GM21367 (cell line): ENCODE measurements at regions not wholly inside any gene's neighbourhood (a gene's known extent, or its start where the extent isn't known, plus 50 kb on each side); places are given as distances from the start of the nearest gene placed in this dataset.
A peak's percentile ranks its signal among the peaks of the same experiment; 100 is the strongest.

ENCODE experiments used
- ATAC-seq: cut with Tn5 transposase; IDR thresholded peaks from one replicate; pipeline ENCODE4 v1.9.1; 2021; ENCODE audit not compliant: unreplicated experiment

DNA sequence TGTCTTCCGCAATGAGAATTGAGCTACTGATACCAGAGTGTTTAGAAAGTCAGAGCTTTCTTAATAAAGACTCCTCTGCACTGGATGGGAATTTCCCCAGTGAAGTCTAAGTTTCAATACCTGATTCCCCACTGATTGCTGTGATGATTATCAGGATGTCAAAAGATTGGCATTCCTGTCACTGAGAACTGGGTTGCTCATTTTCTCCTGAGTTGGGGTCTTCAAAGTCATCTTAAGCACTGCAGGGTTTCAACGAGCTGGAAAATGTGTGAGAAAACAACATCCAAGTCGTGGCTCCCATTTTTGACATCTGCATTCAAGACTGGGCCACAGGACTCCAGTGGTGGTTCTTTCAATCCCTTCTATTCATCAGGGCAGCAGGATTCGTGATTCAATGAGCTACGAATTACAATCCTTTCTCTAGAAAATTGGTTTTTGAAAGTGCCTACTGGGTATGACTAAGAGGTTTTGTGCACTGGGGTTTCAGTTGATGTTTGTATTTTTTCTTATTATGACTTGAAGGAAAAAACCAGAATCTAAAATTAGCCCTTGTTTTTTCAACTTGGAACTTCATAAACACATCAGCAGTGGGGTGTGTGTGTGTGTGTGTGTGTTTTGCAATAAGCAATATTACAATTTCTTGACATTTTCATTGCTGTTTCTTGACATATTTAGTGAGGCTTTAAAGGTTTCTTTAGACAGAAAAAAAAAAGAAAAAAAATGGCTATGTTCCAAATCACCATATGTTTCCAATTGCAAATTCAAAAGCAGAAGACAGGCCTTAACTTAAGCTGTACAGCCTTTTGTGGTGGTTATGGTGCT, 233.0 kb downstream of the FAM76B start:
- peak; percentile 70 for ATAC-seq

DNA sequence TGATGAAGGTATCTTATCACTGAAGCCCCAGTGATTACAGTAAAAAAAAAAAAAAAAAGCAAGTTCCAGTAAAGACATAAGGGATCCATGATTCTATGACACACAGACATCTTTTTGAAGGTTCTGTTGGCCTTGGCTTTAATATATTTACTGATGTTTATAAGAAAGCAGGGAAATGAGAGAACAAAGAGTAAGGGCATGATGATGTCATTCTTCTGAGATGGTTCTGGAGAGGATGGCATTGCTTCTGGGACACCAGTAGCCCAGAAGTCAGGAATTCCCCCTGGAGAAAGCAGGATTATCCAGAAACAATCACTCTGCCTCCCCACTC, 233.6 kb downstream of the FAM76B start:
- no peak for ATAC-seq

GRCh38 chr11:95554911-95555310, 234.7 kb downstream of the FAM76B start:
- no peak for ATAC-seq

DNA sequence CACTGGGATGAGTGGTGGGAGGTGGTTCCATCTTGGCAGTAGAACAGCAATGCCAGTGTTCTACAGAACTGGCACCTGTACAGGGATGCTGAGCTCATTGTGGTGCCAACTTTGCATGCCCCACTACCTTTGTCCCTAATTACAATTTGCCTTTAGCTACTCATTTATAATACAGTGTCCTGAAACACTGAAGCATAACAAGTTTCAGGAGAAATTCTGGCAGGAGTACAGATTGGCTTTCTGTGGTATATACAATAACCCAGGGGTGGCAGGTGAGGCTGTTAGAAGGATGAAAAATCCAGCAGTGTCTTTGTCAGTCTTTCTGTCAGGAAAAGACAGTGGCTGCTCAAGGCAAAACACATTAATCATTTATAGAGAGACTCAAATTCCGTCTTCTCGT, 240.3 kb downstream of the FAM76B start:
- no peak for ATAC-seq

- ATAC-seq: no peak
Measured at GRCh38 chr11:95548416-95548815, 241.2 kb downstream of the FAM76B start.

DNA sequence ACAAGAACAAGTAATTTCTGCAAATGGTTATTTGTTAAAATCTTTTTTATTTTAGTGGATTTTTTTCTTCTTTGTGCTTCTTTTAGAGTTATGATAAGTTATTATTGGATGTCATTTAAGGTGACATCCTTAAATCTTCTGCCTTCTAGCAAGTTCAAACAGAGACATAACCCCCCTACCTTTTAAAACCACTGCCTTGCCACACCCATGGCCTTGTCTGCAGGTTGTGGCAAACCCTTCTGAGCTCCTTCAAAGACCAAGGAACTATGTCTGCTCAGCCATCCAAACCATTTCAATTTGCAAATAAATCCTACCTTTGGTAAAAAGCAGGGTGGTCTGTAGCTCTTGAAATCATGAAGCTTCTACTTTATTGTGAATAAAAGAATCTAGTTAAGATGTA, 241.6 kb downstream of the FAM76B start:
- no peak for ATAC-seq

DNA sequence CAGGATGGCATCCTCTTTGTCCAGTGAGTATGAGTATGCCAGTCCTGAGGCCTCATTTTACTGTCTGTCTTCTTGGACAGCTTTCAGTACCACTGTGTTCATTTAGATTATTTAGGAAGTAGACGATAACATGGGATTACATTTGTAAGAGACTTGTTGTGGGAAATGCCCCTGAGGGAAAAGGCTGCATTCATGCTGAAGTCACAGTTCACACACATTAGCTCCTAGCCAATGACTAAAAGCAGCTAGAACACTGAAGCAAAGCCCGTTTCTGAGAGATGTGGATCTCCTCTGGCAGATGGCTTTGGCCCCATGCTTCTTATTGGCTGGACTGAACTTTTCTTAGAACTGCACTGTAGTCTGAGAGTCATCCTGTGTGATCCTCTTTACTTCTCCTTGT, 242.4 kb downstream of the FAM76B start:
- no peak for ATAC-seq

DNA sequence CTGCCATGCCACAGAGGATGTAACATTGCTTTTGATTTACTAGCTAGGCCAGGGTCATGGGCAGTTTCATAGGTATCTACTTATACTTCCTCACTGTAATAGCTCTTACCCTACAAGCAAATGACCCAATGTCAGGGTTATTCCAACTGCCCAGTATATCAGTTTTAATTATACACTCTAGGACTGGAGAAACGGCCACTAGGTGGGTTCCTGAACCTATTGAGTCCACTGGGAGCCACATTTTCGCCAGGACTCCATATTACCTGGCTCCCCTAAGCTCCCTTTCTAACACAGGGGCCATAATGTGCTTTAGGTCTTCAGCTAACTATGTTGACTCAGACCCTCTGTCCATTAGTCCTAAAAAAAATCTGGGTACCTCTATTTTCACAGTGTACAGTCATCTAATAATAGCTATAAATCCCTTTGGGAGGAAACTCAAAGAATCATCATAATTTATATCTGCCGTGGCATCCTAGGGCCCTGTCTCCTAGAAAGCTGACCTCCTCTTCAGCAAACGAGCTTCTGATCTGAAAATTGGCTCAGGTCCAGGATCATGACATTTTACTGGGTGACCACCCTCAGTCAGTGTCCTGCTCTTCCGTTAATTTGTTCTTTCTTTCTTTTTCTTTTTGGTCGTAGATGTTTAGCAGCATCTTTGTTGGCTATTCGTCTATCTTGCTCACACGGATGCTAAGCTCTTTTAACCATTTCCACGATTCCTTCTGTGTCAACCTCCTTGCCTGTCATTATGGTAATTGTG, 244.3 kb downstream of the FAM76B start:
- ATAC-seq: no peak

- ATAC-seq: no peak
Measured at GRCh38 chr11:95544095-95544856, 245.3 kb downstream of the FAM76B start.

DNA sequence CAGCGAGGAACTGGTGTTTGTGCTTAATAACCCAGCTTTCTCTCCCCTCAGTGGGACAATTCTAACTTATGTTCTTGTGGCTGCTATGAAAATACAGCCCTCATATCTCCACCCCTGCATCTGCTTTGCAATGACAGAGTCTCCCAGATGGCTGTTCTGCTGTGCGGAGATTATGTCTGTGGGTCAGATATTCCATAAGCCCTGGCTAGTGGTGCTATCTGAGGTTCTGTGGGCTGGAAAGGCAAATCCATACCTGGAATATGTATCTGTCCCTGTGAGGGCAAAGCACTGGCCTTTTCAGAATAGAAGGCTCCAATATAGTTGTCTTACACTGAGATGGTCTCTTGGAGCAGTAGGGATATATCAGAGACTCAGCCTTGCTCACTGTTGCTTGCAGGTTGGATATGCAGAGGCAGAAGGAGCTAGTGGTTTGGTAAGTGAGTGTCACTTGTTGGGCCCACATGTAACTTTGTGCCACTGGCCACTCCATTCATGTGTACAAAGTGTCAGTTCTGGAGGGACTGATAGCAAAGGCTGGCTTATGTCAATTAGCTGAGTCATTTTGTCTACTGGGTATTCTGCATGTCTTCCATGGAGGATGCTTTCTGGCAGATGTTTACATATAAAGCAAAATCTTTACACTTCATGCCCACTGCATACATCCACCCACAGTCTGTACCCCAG, 246.6 kb downstream of the FAM76B start:
- no peak for ATAC-seq

DNA sequence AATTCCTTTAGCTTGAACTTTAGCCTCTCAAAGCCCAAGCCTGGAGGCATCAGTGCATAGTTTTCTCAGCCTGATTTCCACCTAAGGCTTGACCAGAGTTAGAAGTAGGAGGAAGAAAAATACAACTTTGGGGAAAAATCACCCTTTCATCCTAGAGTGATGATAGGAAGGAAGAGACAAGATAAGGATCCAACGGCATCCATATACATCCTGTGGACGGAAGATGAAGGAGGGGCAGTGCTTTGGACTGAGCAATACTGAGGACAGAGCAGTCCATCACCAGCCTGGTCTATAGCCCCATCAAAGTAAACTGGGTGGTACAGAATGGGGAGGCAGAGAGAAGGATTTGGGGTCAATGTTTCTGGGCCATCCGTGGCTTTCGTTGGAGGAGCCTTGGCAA, 247.9 kb downstream of the FAM76B start:
- ATAC-seq: no peak

DNA sequence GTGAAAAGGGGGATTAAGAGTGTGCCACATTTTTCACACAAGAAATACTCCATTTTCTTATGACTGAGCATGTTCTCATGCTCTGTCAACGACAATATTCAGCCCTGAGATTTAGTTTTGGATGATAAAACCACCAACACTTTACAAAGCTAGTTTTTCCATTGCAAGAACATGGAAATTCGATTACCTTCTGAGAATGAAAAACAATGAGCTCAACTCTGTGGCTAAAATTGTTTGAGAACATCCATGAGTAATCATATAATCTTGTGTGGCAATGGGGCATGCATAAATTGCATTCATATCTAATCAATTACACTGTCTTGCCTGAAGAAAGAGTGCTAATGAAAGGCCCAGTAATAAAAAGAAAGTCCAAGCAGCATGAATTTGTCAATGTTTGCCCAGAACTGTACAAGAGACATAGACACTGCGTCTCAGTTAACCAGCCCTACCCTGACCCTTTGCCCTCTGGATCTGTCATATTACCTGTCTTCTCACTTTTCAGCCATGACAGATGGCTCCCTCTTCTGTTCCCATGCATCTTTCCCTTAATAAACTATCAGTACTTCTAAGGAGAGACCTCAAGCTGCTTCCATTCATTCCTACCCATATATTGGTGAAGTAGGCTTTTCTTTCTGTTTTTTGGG, 253.4 kb downstream of the FAM76B start:
- ATAC-seq: no peak

GRCh38 chr11:95534809-95535208, 254.8 kb downstream of the FAM76B start:
- ATAC-seq: no peak

- ATAC-seq: no peak
Measured at GRCh38 chr11:95534226-95534625, 255.4 kb downstream of the FAM76B start.

- ATAC-seq: no peak
Measured at GRCh38 chr11:95531116-95531515, 258.5 kb downstream of the FAM76B start.

- no peak for ATAC-seq
Measured at GRCh38 chr11:95524314-95525036, 265.1 kb downstream of the FAM76B start.

GRCh38 chr11:95522874-95523273, 266.7 kb downstream of the FAM76B start:
- ATAC-seq: no peak

GRCh38 chr11:95521862-95522261, 267.7 kb downstream of the FAM76B start:
- ATAC-seq: no peak

GRCh38 chr11:95521133-95521542, 268.4 kb downstream of the FAM76B start:
- ATAC-seq: no peak
